ENCODE measurements at regions not wholly inside any gene's neighbourhood (a gene's known extent, or its start where the extent isn't known, plus 50 kb on each side); places are given as distances from the start of the nearest gene placed in this dataset.
"Not testable (repeated sequence)": the region's sequence is repeated elsewhere in the genome, so short reads cannot be mapped to it uniquely, and the experiment has no call there.

- TF ChIP-seq TARDBP (IDR thresholded peaks at IDR 0.05) (no peak), SUZ12 (IDR thresholded peaks at IDR 0.05) (no peak), FOXK2 (IDR thresholded peaks at IDR 0.05) (no peak), PKNOX1 (IDR thresholded peaks at IDR 0.05) (no peak), BHLHE40 (IDR thresholded peaks at IDR 0.05; ENCODE audit: borderline replicate concordance) (no peak), NFRKB (IDR thresholded peaks at IDR 0.05) (no peak), HDGF (IDR thresholded peaks at IDR 0.05; ENCODE audit: borderline replicate concordance) (no peak), ELF4 (IDR thresholded peaks at IDR 0.05) (no peak), CTBP1 (IDR thresholded peaks at IDR 0.05; ENCODE audit: borderline replicate concordance) (no peak), ARNT (IDR thresholded peaks at IDR 0.05) (no peak)
- CTCF ChIA-PET = interaction anchor here (0.5 to 1.2 kb wide), 6 partner anchors 39 to 840 kb away, joined by 3 to 6 read pairs (median 4); no protein-coding TSS in a partner anchor
- POLR2A ChIA-PET = no interaction called here
- peak; percentile 56 for DNase-seq (ENCODE audit: extremely low spot score)
These were observed 60.7 kb downstream of the RPL22L1 start for GRCh38 chr3:170809007-170809974.

- TF ChIP-seq SP1 (IDR thresholded peaks at IDR 0.05) = no peak
- TF ChIP-seq ELF4 (IDR thresholded peaks at IDR 0.05) = no peak
- no peak for TF ChIP-seq NFRKB (IDR thresholded peaks at IDR 0.05)
- no peak for TF ChIP-seq PKNOX1 (IDR thresholded peaks at IDR 0.05)
- TF ChIP-seq BHLHE40 (IDR thresholded peaks at IDR 0.05; ENCODE audit: borderline replicate concordance) = no peak
- no peak for TF ChIP-seq ARNT (IDR thresholded peaks at IDR 0.05)
- no peak for TF ChIP-seq FOXM1 (IDR thresholded peaks at IDR 0.05; ENCODE audit: borderline replicate concordance)
- no peak for TF ChIP-seq CTBP1 (IDR thresholded peaks at IDR 0.05; ENCODE audit: borderline replicate concordance)
- TF ChIP-seq L3MBTL2 (conservative IDR thresholded peaks at IDR 0.05) = no peak
- TF ChIP-seq TARDBP (IDR thresholded peaks at IDR 0.05) = no peak
- TF ChIP-seq SUZ12 (IDR thresholded peaks at IDR 0.05) = no peak
- TF ChIP-seq FOXA1 (IDR thresholded peaks at IDR 0.05) = no peak
- TF ChIP-seq ZNF384 (IDR thresholded peaks at IDR 0.05) = no peak
- TF ChIP-seq LEF1 (IDR thresholded peaks at IDR 0.05; ENCODE audit: borderline replicate concordance) = no peak
- TF ChIP-seq HDGF (IDR thresholded peaks at IDR 0.05; ENCODE audit: borderline replicate concordance) = no peak
- TF ChIP-seq FOXK2 (IDR thresholded peaks at IDR 0.05) = no peak
- ChIA-PET POLR2A (no interaction called here), CTCF (no interaction called here)
- DNase-seq (ENCODE audit: extremely low spot score) = no peak
These were observed 62.0 kb downstream of the RPL22L1 start for GRCh38 chr3:170808041-170808440.

- ChIA-PET CTCF (no interaction called here), POLR2A (no interaction called here)
- DNase-seq (ENCODE audit: extremely low spot score) = no peak
- TF ChIP-seq ELF4 (IDR thresholded peaks at IDR 0.05) = no peak
- no peak for TF ChIP-seq SP1 (IDR thresholded peaks at IDR 0.05)
- TF ChIP-seq LEF1 (IDR thresholded peaks at IDR 0.05; ENCODE audit: borderline replicate concordance) = no peak
- TF ChIP-seq TARDBP (IDR thresholded peaks at IDR 0.05) = no peak
- TF ChIP-seq L3MBTL2 (conservative IDR thresholded peaks at IDR 0.05) = no peak
- no peak for TF ChIP-seq HDGF (IDR thresholded peaks at IDR 0.05; ENCODE audit: borderline replicate concordance)
- TF ChIP-seq FOXK2 (IDR thresholded peaks at IDR 0.05) = no peak
- TF ChIP-seq PKNOX1 (IDR thresholded peaks at IDR 0.05) = no peak
- no peak for TF ChIP-seq NFRKB (IDR thresholded peaks at IDR 0.05)
- TF ChIP-seq ZNF384 (IDR thresholded peaks at IDR 0.05) = no peak
- TF ChIP-seq BHLHE40 (IDR thresholded peaks at IDR 0.05; ENCODE audit: borderline replicate concordance) = no peak
- no peak for TF ChIP-seq SUZ12 (IDR thresholded peaks at IDR 0.05)
- no peak for TF ChIP-seq FOXA1 (IDR thresholded peaks at IDR 0.05)
These were observed 63.3 kb downstream of the RPL22L1 start for GRCh38 chr3:170806676-170807075.

GRCh38 chr3:170806141-170806540, 63.9 kb downstream of the RPL22L1 start:
- DNase-seq (ENCODE audit: extremely low spot score) = no peak
- ChIA-PET CTCF (no interaction called here), POLR2A (no interaction called here)
- TF ChIP-seq FOXA1 (IDR thresholded peaks at IDR 0.05) = no peak
- no peak for TF ChIP-seq TARDBP (IDR thresholded peaks at IDR 0.05)
- TF ChIP-seq FOXM1 (IDR thresholded peaks at IDR 0.05; ENCODE audit: borderline replicate concordance) = no peak
- no peak for TF ChIP-seq PKNOX1 (IDR thresholded peaks at IDR 0.05)
- no peak for TF ChIP-seq ARNT (IDR thresholded peaks at IDR 0.05)
- no peak for TF ChIP-seq HDGF (IDR thresholded peaks at IDR 0.05; ENCODE audit: borderline replicate concordance)
- no peak for TF ChIP-seq ZNF384 (IDR thresholded peaks at IDR 0.05)
- TF ChIP-seq LEF1 (IDR thresholded peaks at IDR 0.05; ENCODE audit: borderline replicate concordance) = no peak
- TF ChIP-seq NFRKB (IDR thresholded peaks at IDR 0.05) = no peak
- TF ChIP-seq L3MBTL2 (conservative IDR thresholded peaks at IDR 0.05) = no peak
- TF ChIP-seq ELF4 (IDR thresholded peaks at IDR 0.05) = no peak
- no peak for TF ChIP-seq FOXK2 (IDR thresholded peaks at IDR 0.05)
- TF ChIP-seq SUZ12 (IDR thresholded peaks at IDR 0.05) = no peak
- no peak for TF ChIP-seq CTBP1 (IDR thresholded peaks at IDR 0.05; ENCODE audit: borderline replicate concordance)
- no peak for TF ChIP-seq BHLHE40 (IDR thresholded peaks at IDR 0.05; ENCODE audit: borderline replicate concordance)

- POLR2A ChIA-PET; DNase-seq (ENCODE audit: extremely low spot score); CTCF ChIA-PET: not testable (repeated sequence)
These were observed 64.7 kb downstream of the RPL22L1 start for GRCh38 chr3:170805296-170805695.

- POLR2A ChIA-PET; CTCF ChIA-PET; DNase-seq (ENCODE audit: extremely low spot score): not testable (repeated sequence)
These were observed 65.4 kb downstream of the RPL22L1 start for GRCh38 chr3:170804634-170805033.

Measured in HEK293T (cell line).